ENCODE measurements at regions not wholly inside any gene's neighbourhood (a gene's known extent, or its start where the extent isn't known, plus 50 kb on each side); places are given as distances from the start of the nearest gene placed in this dataset.
A peak's percentile ranks its signal among the peaks of the same experiment; 100 is the strongest.

GRCh38 chr11:71341596-71341995, 89.2 kb upstream of the SHANK2 start:
- Histone ChIP-seq H3K23ac (ENCODE audit: insufficient read length, low read depth, low read length) (no peak overlapping the region), H2AFZ (ENCODE audit: low read length) (no peak overlapping the region), H2BK20ac (ENCODE audit: low read depth, low read length, poor library complexity, severe bottlenecking) (no peak overlapping the region), H2BK5ac (ENCODE audit: insufficient read length, low read length) (no peak overlapping the region), H3K27ac (ENCODE audit: insufficient read length, low read depth, low read length) (no peak overlapping the region), H2BK12ac (ENCODE audit: insufficient read length, low read depth, low read length) (no peak overlapping the region), H3K56ac (ENCODE audit: insufficient read length, low read depth, low read length) (no peak overlapping the region), H3K4me2 (ENCODE audit: insufficient read depth, insufficient read length, low read length) (no peak overlapping the region), H2BK120ac (ENCODE audit: low read depth, low read length, poor library complexity, severe bottlenecking) (no peak overlapping the region), H3K18ac (ENCODE audit: insufficient read length, low read depth, low read length) (no peak overlapping the region), H3K9ac (ENCODE audit: extremely low read depth, insufficient read length, low read length) (no peak overlapping the region), H3K79me2 (ENCODE audit: insufficient read depth, low read length) (no peaks in the 10 kb centered on the region), H2BK15ac (ENCODE audit: low read depth, low read length) (no peak overlapping the region), H4K20me1 (ENCODE audit: control insufficient read depth, insufficient read depth, insufficient read length) (peaks cover 3% of the 10 kb centered on the region), H3K9me3 (ENCODE audit: control insufficient read depth, low read depth, low read length) (no peaks in the 10 kb centered on the region), H2AK5ac (ENCODE audit: insufficient read length, low read length) (no peak overlapping the region), H3T11ph (ENCODE audit: low read length) (no peak overlapping the region), H3K27me3 (ENCODE audit: insufficient read depth, low read length) (no peaks in the 10 kb centered on the region), H3K4me1 (ENCODE audit: insufficient read depth, low read length) (no peaks in the 10 kb centered on the region), H3K79me1 (ENCODE audit: insufficient read depth, low read depth, low read length, poor library complexity, severe bottlenecking) (no peaks in the 10 kb centered on the region), H4K8ac (replicated peaks; ENCODE audit: insufficient read length, low read depth, low read length) (no peak overlapping the region), H4K5ac (ENCODE audit: insufficient read length, low read depth, low read length) (no peak overlapping the region), H3K4ac (ENCODE audit: low read depth, low read length) (no peak overlapping the region), H4K91ac (ENCODE audit: insufficient read length, low read depth, low read length) (no peak overlapping the region), H3K23me2 (ENCODE audit: insufficient read length, low read depth, low read length, poor library complexity, severe bottlenecking) (no peaks in the 10 kb centered on the region), H3K14ac (ENCODE audit: insufficient read depth, low read length) (no peak overlapping the region)
- DNase-seq = no peak
- H3K4me3 Mint-ChIP-seq = no peak overlapping the region
- TF ChIP-seq, protein P1, sequence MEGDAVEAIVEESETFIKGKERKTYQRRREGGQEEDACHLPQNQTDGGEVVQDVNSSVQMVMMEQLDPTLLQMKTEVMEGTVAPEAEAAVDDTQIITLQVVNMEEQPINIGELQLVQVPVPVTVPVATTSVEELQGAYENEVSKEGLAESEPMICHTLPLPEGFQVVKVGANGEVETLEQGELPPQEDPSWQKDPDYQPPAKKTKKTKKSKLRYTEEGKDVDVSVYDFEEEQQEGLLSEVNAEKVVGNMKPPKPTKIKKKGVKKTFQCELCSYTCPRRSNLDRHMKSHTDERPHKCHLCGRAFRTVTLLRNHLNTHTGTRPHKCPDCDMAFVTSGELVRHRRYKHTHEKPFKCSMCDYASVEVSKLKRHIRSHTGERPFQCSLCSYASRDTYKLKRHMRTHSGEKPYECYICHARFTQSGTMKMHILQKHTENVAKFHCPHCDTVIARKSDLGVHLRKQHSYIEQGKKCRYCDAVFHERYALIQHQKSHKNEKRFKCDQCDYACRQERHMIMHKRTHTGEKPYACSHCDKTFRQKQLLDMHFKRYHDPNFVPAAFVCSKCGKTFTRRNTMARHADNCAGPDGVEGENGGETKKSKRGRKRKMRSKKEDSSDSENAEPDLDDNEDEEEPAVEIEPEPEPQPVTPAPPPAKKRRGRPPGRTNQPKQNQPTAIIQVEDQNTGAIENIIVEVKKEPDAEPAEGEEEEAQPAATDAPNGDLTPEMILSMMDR (conservative IDR thresholded peaks at IDR 0.05) = no peak
- no CpG with 5 or more reads among the region's 9 CpGs for whole genome bisulfite sequencing (ENCODE audit: extremely low coverage, insufficient read length, low lambda C conversion rate)
- peaks cover 9% of the 10 kb centered on the region for H3K27me3 Mint-ChIP-seq (ENCODE audit: low read depth)
- peak overlapping the region in 1 of 3 experiments; percentile 63; a peak in 2 of 7 replicates for H3K27ac Mint-ChIP-seq
- peaks cover 10 to 15% of the 10 kb centered on the region in 2 experiments for H3K4me1 Mint-ChIP-seq
- no peaks in the 10 kb centered on the region for H3K9me3 Mint-ChIP-seq
- 0 out of 7 replicates have a peak, but pooled peaks cover 0 to 1% (median 0%) of the 10 kb centered on the region in 3 experiments for H3K36me3 Mint-ChIP-seq (ENCODE audit: insufficient read depth in 1 of 3, low read depth in 3 of 3)

All from H9 (cell line).